ENCODE measurements at regions not wholly inside any gene's neighbourhood (a gene's known extent, or its start where the extent isn't known, plus 50 kb on each side); places are given as distances from the start of the nearest gene placed in this dataset.

- ATAC-seq (no peak), DNase-seq (ENCODE audit: low read depth, low spot score) (no peak)
- intact Hi-C loops (cut with micrococcal nuclease; ENCODE audit: unreplicated experiment), result no loop called here
- in situ Hi-C loops (cut with HindIII; ENCODE audit: low pct_unique_long_range_greater_than_20kb, low sequenced_read_pairs), result no loop called here
- no peak overlapping the region for H3K4me3 ChIP-seq (ENCODE audit: low read depth in 2 of 2, low read length in 2 of 2)
- TF ChIP-seq CTCF (IDR thresholded peaks at IDR 0.05) (no peak), REST (IDR thresholded peaks at IDR 0.05; ENCODE audit: insufficient read depth in 1 of 2, low read depth in 2 of 2, low read length in 1 of 2) (no peak), TCF7L2 (IDR thresholded peaks at IDR 0.05; ENCODE audit: low read depth, low read length) (no peak), POLR2AphosphoS5 (IDR thresholded peaks at IDR 0.05; ENCODE audit: low read depth, low read length) (no peak), SIN3A (IDR thresholded peaks at IDR 0.05; ENCODE audit: borderline replicate concordance, insufficient read depth, low read depth, low read length) (no peak)
- no peak overlapping the region for H3K27ac ChIP-seq (ENCODE audit: low read length)
- H3K9me3 ChIP-seq (ENCODE audit: control insufficient read depth, insufficient read depth, low read depth, low read length), result no peaks in the 10 kb centered on the region
- no TSS peak for BruUV-seq (replicated peaks)
- peaks cover 2% of the 10 kb centered on the region; the same call in 1 of the 2 replicates for H3K27me3 ChIP-seq (ENCODE audit: control insufficient read depth, insufficient read depth, low read length)
- ChIA-PET POLR2A (no interaction called here), CTCF (no interaction called here)
- no peaks in the 10 kb centered on the region for H3K36me3 ChIP-seq (ENCODE audit: control insufficient read depth, insufficient read depth, low read length)
- H3K4me1 ChIP-seq (ENCODE audit: control insufficient read depth, insufficient read depth, low read length), result no peaks in the 10 kb centered on the region
Measured at GRCh38 chr20:6870559-6870958, 103.1 kb downstream of the BMP2 start.

- in situ Hi-C loops (cut with HindIII; ENCODE audit: low pct_unique_long_range_greater_than_20kb, low sequenced_read_pairs), result no loop called here
- no peak for ATAC-seq
Measured at GRCh38 chr20:6877633-6878032, 110.1 kb downstream of the BMP2 start.

More at GRCh38 chr20:6877633-6878032, 110.1 kb downstream of the BMP2 start:
- BruUV-seq (replicated peaks), result no TSS peak
- Histone ChIP-seq H3K36me3 (ENCODE audit: control insufficient read depth, insufficient read depth, low read length) (no peaks in the 10 kb centered on the region), H3K27me3 (ENCODE audit: control insufficient read depth, insufficient read depth, low read length) (no peaks in the 10 kb centered on the region), H3K27ac (ENCODE audit: low read length) (no peak overlapping the region), H3K4me1 (ENCODE audit: control insufficient read depth, insufficient read depth, low read length) (no peaks in the 10 kb centered on the region), H3K9me3 (ENCODE audit: control insufficient read depth, insufficient read depth, low read depth, low read length) (no peaks in the 10 kb centered on the region), H3K4me3 (ENCODE audit: low read depth in 2 of 2, low read length in 2 of 2) (no peak overlapping the region)
- ChIA-PET CTCF (no interaction called here), POLR2A (no interaction called here)
- intact Hi-C loops (cut with micrococcal nuclease; ENCODE audit: unreplicated experiment), result no loop called here
- no peak for TF ChIP-seq REST (IDR thresholded peaks at IDR 0.05; ENCODE audit: insufficient read depth in 1 of 2, low read depth in 2 of 2, low read length in 1 of 2)
- TF ChIP-seq POLR2AphosphoS5 (IDR thresholded peaks at IDR 0.05; ENCODE audit: low read depth, low read length), result no peak
- no peak for TF ChIP-seq SIN3A (IDR thresholded peaks at IDR 0.05; ENCODE audit: borderline replicate concordance, insufficient read depth, low read depth, low read length)
- TF ChIP-seq TCF7L2 (IDR thresholded peaks at IDR 0.05; ENCODE audit: low read depth, low read length), result no peak
- TF ChIP-seq CTCF (IDR thresholded peaks at IDR 0.05), result no peak
- no peak for DNase-seq (ENCODE audit: low read depth, low spot score)

Measured in Panc1 (cell line).